Epithelial cell of esophagus (primary cell): ENCODE measurements at regions not wholly inside any gene's neighbourhood (a gene's known extent, or its start where the extent isn't known, plus 50 kb on each side); places are given as distances from the start of the nearest gene placed in this dataset.
"Not testable (repeated sequence)": the region's sequence is repeated elsewhere in the genome, so short reads cannot be mapped to it uniquely, and the experiment has no call there.

Experiments
- DNase-seq: peaks from one replicate; pipeline ENCODE4 v3.0.0; 2010; ENCODE audit warnings: low read depth
- H3K4me3 ChIP-seq: 2 replicates; pipeline ENCODE4 v1.5.1; 2011; ENCODE audit warnings: mild to moderate bottlenecking, low read length, control low read depth
- CTCF ChIP-seq: IDR thresholded peaks from 2 replicates; pipeline ENCODE4 v1.5.1; 2011; ENCODE audit warnings: low read depth, mild to moderate bottlenecking, low read length, control low read depth, inconsistent platforms; ENCODE audit not compliant: insufficient read depth; ENCODE audit errors: missing control alignments

GRCh38 chr1:215287362-215287761 lies 204.8 kb downstream of the KCNK2 start:
- no peak overlapping the region for H3K4me3 ChIP-seq
- DNase-seq = no peak
- TF ChIP-seq CTCF = no peak

- no peak overlapping the region for H3K4me3 ChIP-seq
- no peak for DNase-seq
- TF ChIP-seq CTCF = no peak
Observed at GRCh38 chr1:215290018-215290417, 207.5 kb downstream of the KCNK2 start.

GRCh38 chr1:215292932-215293331 lies 210.4 kb downstream of the KCNK2 start:
- DNase-seq = no peak
- no peak for TF ChIP-seq CTCF
- no peak overlapping the region for H3K4me3 ChIP-seq

GRCh38 chr1:215306426-215306825 lies 223.9 kb downstream of the KCNK2 start:
- H3K4me3 ChIP-seq = no peak overlapping the region
- no peak for DNase-seq
- TF ChIP-seq CTCF = no peak

- DNase-seq = peak; percentile 10
- no peak for TF ChIP-seq CTCF
- H3K4me3 ChIP-seq = no peak overlapping the region
Observed at GRCh38 chr1:215321802-215322201, 239.3 kb downstream of the KCNK2 start.

GRCh38 chr1:215323992-215324391 lies 241.5 kb downstream of the KCNK2 start:
- not testable (repeated sequence) for DNase-seq, H3K4me3 ChIP-seq

GRCh38 chr1:215330426-215330825 lies 236.7 kb upstream of the KCTD3 start:
- TF ChIP-seq CTCF = no peak
- DNase-seq = no peak
- H3K4me3 ChIP-seq = no peak overlapping the region

GRCh38 chr1:215344539-215344938 lies 222.6 kb upstream of the KCTD3 start:
- no peak overlapping the region for H3K4me3 ChIP-seq
- TF ChIP-seq CTCF = no peak
- DNase-seq = no peak
